Ovary (tissue), 7 donors: ENCODE measurements at regions not wholly inside any gene's neighbourhood (a gene's known extent, or its start where the extent isn't known, plus 50 kb on each side); places are given as distances from the start of the nearest gene placed in this dataset.

Experiments used
- DNase-seq, 5 donors: peaks; one replicate each; pipeline ENCODE4 v3.0.0-alpha.2; 2019 to 2020
- H3K27ac ChIP-seq, 2 donors: fragments of 200-600 bp; one replicate each; pipeline versions ENCODE4 v1.5.1 to v1.8.0; 2019 to 2022
- H3K27me3 ChIP-seq: fragments of 200-600 bp; one replicate; pipeline ENCODE4 v1.8.0; 2022
- H3K36me3 ChIP-seq: fragments of 200-600 bp; sonication (generic); one replicate; pipeline ENCODE4 v1.5.1; 2019
- H3K4me1 ChIP-seq: one replicate; pipeline ENCODE4 v1.8.1; 2013; ENCODE audit warnings: mild to moderate bottlenecking, moderate library complexity; ENCODE audit not compliant: insufficient read depth
- H3K4me3 ChIP-seq: fragments of 200-600 bp; sonication (generic); one replicate; pipeline ENCODE4 v1.5.1; 2017
- H3K9me3 ChIP-seq, 2 donors: fragments of 200-600 bp in 1 of 2; sonication (generic) in 1 of 2; one replicate each; pipeline versions ENCODE4 v1.5.1 to v1.8.1; 2013 to 2019; ENCODE audit warnings: mild to moderate bottlenecking in 1 of 2, moderate library complexity in 1 of 2
- CTCF ChIP-seq, 3 donors: fragments of 450-650 bp in 2 of 3; fragments of 200-600 bp in 1 of 3; IDR thresholded peaks; one replicate each; pipeline versions ENCODE4 v1.5.1 to v1.8.0; 2016 to 2022; ENCODE audit warnings: antibody characterized with exemption in 3 of 3, mild to moderate bottlenecking in 1 of 3
- EP300 ChIP-seq: sonication (generic); formaldehyde crosslinking; IDR thresholded peaks from one replicate; pipeline ENCODE4 v1.6.1; 2017; ENCODE audit warnings: antibody characterized with exemption
- POLR2A ChIP-seq: fragments of 450-650 bp; IDR thresholded peaks from one replicate; pipeline ENCODE4 v1.6.1; 2017; ENCODE audit warnings: antibody characterized with exemption, mild to moderate bottlenecking, moderate library complexity
- WGBS, 3 donors: extraction: QIAGEN DNeasy Blood & Tissue Kit in 1 of 3; methylation state at CpG; one replicate each; pipeline versions ENCODE4 v1.1.5 to v1.1.7; 2013 to 2017; 5-methylcytosine and 5-hydroxymethylcytosine counted together
- intact Hi-C, 4 donors: fragments of 100-400 bp; cut with DNase I; formaldehyde crosslinking; loops; one replicate each; pipeline versions ENCODE4 v1.11.0 to v1.15.1; 2022 to 2023
- donor health status: DM: no; HTN: no; CAD: no; lungs with moderate emphysema.
- donor health status: DM: no; HTN: no; CAD: no.
- donor health status: Bipolar disorder and iron deficiency.
- donor health status: DM: no; HTN: no; CAD: no.
- donor health status: DM: yes; HTN: yes; CAD: no.

GRCh38 chr15:36507458-36507857 lies 72.0 kb upstream of the CDIN1 start:
- no peaks in the 10 kb centered on the region for H3K36me3 ChIP-seq
- H3K4me1 ChIP-seq: no peaks in the 10 kb centered on the region
- intact Hi-C loops: no loop called here
- WGBS, 3 donors: 4 to 11% (median 7%) methylated on average over 1 of the region's 1 CpG
- DNase-seq: no peak
- no peaks in the 10 kb centered on the region for H3K27me3 ChIP-seq
- no peak overlapping the region for H3K4me3 ChIP-seq
- no peak overlapping the region for H3K27ac ChIP-seq
- H3K9me3 ChIP-seq: no peaks in the 10 kb centered on the region
- TF ChIP-seq CTCF (IDR thresholded peaks at IDR 0.05) (no peak), POLR2A (no peak), EP300 (no peak)

GRCh38 chr15:36511594-36511993 lies 67.8 kb upstream of the CDIN1 start:
- Histone ChIP-seq H3K27me3 (no peaks in the 10 kb centered on the region), H3K36me3 (no peaks in the 10 kb centered on the region), H3K4me3 (no peak overlapping the region), H3K27ac (no peak overlapping the region), H3K9me3 (no peaks in the 10 kb centered on the region), H3K4me1 (no peaks in the 10 kb centered on the region)
- DNase-seq: no peak
- TF ChIP-seq POLR2A (no peak), EP300 (no peak), CTCF (IDR thresholded peaks at IDR 0.05) (no peak)
- intact Hi-C loops: no loop called here
- WGBS, 3 donors: 94 to 97% (median 97%) methylated on average over 3 of the region's 3 CpGs

- Histone ChIP-seq H3K4me3 (no peak overlapping the region), H3K27ac (no peak overlapping the region), H3K9me3 (no peaks in the 10 kb centered on the region), H3K27me3 (no peaks in the 10 kb centered on the region), H3K4me1 (no peaks in the 10 kb centered on the region), H3K36me3 (no peaks in the 10 kb centered on the region)
- no peak for DNase-seq
- TF ChIP-seq EP300 (no peak), CTCF (IDR thresholded peaks at IDR 0.05) (no peak)
- intact Hi-C loops: no loop called here
- WGBS, 3 donors: 81 to 90% (median 82%) methylated on average over 1 of the region's 1 CpG
Observed at GRCh38 chr15:36517758-36518157, 61.7 kb upstream of the CDIN1 start.

GRCh38 chr15:36519067-36519466 lies 60.4 kb upstream of the CDIN1 start:
- Histone ChIP-seq H3K4me1 (no peaks in the 10 kb centered on the region), H3K27ac (no peak overlapping the region), H3K4me3 (no peak overlapping the region), H3K27me3 (no peaks in the 10 kb centered on the region), H3K9me3 (no peaks in the 10 kb centered on the region), H3K36me3 (no peaks in the 10 kb centered on the region)
- DNase-seq: no peak
- WGBS, 3 donors: 93 to 97% (median 95%) methylated on average over 6 of the region's 6 CpGs
- intact Hi-C loops: no loop called here
- no peak for TF ChIP-seq POLR2A
- no peak for TF ChIP-seq EP300
- TF ChIP-seq CTCF (IDR thresholded peaks at IDR 0.05): no peak

GRCh38 chr15:36525430-36525829 lies 54.0 kb upstream of the CDIN1 start:
- 85 to 86% (median 86%) methylated on average over 3 of the region's 3 CpGs for whole genome bisulfite sequencing, 3 donors
- Histone ChIP-seq H3K36me3 (no peaks in the 10 kb centered on the region), H3K4me1 (no peaks in the 10 kb centered on the region), H3K9me3 (no peaks in the 10 kb centered on the region), H3K4me3 (no peak overlapping the region), H3K27me3 (no peaks in the 10 kb centered on the region), H3K27ac (no peak overlapping the region)
- no peak for DNase-seq
- TF ChIP-seq POLR2A (no peak), CTCF (IDR thresholded peaks at IDR 0.05) (no peak), EP300 (no peak)
- intact Hi-C loops: no loop called here
